ENCODE measurements at regions not wholly inside any gene's neighbourhood (a gene's known extent, or its start where the extent isn't known, plus 50 kb on each side); places are given as distances from the start of the nearest gene placed in this dataset.

DNA sequence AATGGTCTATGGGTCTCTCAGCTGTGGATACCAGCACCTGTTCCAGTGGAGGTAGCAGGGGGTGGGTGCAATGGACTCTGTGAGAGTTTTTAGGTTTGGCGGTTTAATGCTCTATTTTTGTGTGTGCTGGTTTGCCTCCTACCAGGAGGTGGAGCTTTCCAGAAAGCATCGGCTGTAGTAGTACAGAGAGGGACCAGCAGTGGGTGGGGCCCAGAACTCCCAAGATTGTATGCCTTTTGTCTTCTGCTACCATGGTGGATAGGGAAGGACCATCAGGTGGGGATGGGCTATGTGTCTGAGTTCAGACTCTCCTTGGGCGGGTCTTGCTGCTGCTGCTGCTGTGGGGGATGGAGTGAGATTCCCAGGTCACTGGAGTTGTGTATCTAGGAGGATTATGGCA lies 557.2 kb upstream of the GRID2 start:
- Histone ChIP-seq H3K27me3 (ENCODE audit: control insufficient read depth, insufficient read depth, low read length) (no peaks in the 10 kb centered on the region), H3K4me2 (ENCODE audit: extremely low read depth, insufficient read depth, low read length) (no peak overlapping the region), H3K36me3 (ENCODE audit: control insufficient read depth, insufficient read depth, low read length) (no peaks in the 10 kb centered on the region), H3K4me1 (ENCODE audit: control insufficient read depth, extremely low read depth, insufficient read depth, low read length) (no peaks in the 10 kb centered on the region), H3K9me3 (ENCODE audit: control insufficient read depth, insufficient read depth, low read depth, low read length) (no peaks in the 10 kb centered on the region), H3K9ac (ENCODE audit: insufficient read depth, low read length) (no peak overlapping the region), H3K27ac (ENCODE audit: insufficient read depth, low read length) (no peak overlapping the region), H3K79me2 (ENCODE audit: control insufficient read depth, insufficient read depth, low read length) (no peaks in the 10 kb centered on the region), H2AFZ (ENCODE audit: low read length) (no peak overlapping the region), H4K20me1 (ENCODE audit: control insufficient read depth, extremely low read depth, insufficient read depth, low read length) (no peaks in the 10 kb centered on the region), H3K4me3 (replicated peaks in 1 of 4; ENCODE audit: control extremely low read depth in 1 of 4, insufficient read depth in 1 of 4, low read depth in 3 of 4, low read length in 4 of 4) (no peak overlapping the region)
- no peak for DNase-seq (ENCODE audit: low read depth in 2 of 2)
- TF ChIP-seq, protein P1, sequence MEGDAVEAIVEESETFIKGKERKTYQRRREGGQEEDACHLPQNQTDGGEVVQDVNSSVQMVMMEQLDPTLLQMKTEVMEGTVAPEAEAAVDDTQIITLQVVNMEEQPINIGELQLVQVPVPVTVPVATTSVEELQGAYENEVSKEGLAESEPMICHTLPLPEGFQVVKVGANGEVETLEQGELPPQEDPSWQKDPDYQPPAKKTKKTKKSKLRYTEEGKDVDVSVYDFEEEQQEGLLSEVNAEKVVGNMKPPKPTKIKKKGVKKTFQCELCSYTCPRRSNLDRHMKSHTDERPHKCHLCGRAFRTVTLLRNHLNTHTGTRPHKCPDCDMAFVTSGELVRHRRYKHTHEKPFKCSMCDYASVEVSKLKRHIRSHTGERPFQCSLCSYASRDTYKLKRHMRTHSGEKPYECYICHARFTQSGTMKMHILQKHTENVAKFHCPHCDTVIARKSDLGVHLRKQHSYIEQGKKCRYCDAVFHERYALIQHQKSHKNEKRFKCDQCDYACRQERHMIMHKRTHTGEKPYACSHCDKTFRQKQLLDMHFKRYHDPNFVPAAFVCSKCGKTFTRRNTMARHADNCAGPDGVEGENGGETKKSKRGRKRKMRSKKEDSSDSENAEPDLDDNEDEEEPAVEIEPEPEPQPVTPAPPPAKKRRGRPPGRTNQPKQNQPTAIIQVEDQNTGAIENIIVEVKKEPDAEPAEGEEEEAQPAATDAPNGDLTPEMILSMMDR (conservative IDR thresholded peaks at IDR 0.05 in 1 of 2, IDR thresholded peaks at IDR 0.05 in 1 of 2; ENCODE audit: low read depth in 1 of 2, low read length in 2 of 2) = no peak
- no peak for TF ChIP-seq EZH2 (IDR thresholded peaks at IDR 0.05; ENCODE audit: low read length, missing control alignments)

DNA sequence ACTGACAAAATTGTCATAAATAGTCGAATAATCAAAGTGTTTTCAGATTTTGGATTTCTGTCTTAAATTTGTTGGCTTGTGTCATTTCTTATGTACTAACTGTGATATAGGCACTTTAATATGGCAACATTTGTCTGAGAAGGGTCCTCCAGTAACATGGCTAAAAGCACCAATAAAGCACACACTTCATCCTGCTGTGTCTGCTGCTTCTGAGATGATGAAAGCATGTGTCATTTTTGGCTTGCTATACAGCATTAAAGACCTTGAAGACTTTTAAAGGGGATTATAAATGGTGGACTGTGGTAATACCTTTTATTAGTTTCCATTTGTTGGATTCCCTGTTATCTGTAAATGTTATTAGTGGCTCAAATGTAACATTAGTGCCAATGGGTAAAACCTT lies 551.8 kb upstream of the GRID2 start:
- H3K27me3 ChIP-seq (ENCODE audit: control insufficient read depth, insufficient read depth, low read length) = no peaks in the 10 kb centered on the region
- no peak overlapping the region for H3K27ac ChIP-seq (ENCODE audit: insufficient read depth, low read length)
- no peaks in the 10 kb centered on the region for H3K36me3 ChIP-seq (ENCODE audit: control insufficient read depth, insufficient read depth, low read length)
- H3K4me1 ChIP-seq (ENCODE audit: control insufficient read depth, extremely low read depth, insufficient read depth, low read length) = no peaks in the 10 kb centered on the region
- no peaks in the 10 kb centered on the region for H4K20me1 ChIP-seq (ENCODE audit: control insufficient read depth, extremely low read depth, insufficient read depth, low read length)
- H2AFZ ChIP-seq (ENCODE audit: low read length) = no peak overlapping the region
- TF ChIP-seq, protein P1 (conservative IDR thresholded peaks at IDR 0.05 in 1 of 2, IDR thresholded peaks at IDR 0.05 in 1 of 2; ENCODE audit: low read depth in 1 of 2, low read length in 2 of 2) = no peak
- no peak for TF ChIP-seq EZH2 (IDR thresholded peaks at IDR 0.05; ENCODE audit: low read length, missing control alignments)
- no peak overlapping the region for H3K4me2 ChIP-seq (ENCODE audit: extremely low read depth, insufficient read depth, low read length)
- H3K79me2 ChIP-seq (ENCODE audit: control insufficient read depth, insufficient read depth, low read length) = no peaks in the 10 kb centered on the region
- no peak overlapping the region for H3K9ac ChIP-seq (ENCODE audit: insufficient read depth, low read length)
- no peak overlapping the region for H3K4me3 ChIP-seq (replicated peaks in 1 of 4; ENCODE audit: control extremely low read depth in 1 of 4, insufficient read depth in 1 of 4, low read depth in 3 of 4, low read length in 4 of 4)
- no peaks in the 10 kb centered on the region for H3K9me3 ChIP-seq (ENCODE audit: control insufficient read depth, insufficient read depth, low read depth, low read length)
- DNase-seq (ENCODE audit: low read depth in 2 of 2) = no peak

DNA sequence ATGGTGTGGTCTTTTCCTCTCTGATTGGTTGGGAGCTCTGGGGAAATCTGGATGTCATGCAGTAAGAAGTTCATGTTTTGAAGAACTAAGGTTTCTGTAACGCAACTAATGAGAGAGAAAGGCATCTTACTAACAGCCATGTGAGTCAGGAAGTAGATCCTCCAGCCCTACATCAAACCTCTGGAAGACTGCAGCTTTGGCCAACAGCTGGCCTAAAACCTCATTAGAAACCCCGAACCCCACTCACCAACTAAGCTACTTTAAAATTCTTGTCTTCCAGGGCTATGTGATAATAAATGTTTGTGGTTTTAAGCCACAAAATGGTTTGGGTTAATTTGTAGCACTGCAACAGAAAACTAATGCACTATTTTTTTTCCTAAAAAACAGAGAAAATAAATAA lies 549.0 kb upstream of the GRID2 start:
- H3K9me3 ChIP-seq (ENCODE audit: control insufficient read depth, insufficient read depth, low read depth, low read length) = no peaks in the 10 kb centered on the region
- H2AFZ ChIP-seq (ENCODE audit: low read length) = no peak overlapping the region
- H3K9ac ChIP-seq (ENCODE audit: insufficient read depth, low read length) = no peak overlapping the region
- no peaks in the 10 kb centered on the region for H3K27me3 ChIP-seq (ENCODE audit: control insufficient read depth, insufficient read depth, low read length)
- no peaks in the 10 kb centered on the region for H3K4me1 ChIP-seq (ENCODE audit: control insufficient read depth, extremely low read depth, insufficient read depth, low read length)
- TF ChIP-seq EZH2 (IDR thresholded peaks at IDR 0.05; ENCODE audit: low read length, missing control alignments) = no peak
- TF ChIP-seq, protein P1 (conservative IDR thresholded peaks at IDR 0.05 in 1 of 2, IDR thresholded peaks at IDR 0.05 in 1 of 2; ENCODE audit: low read depth in 1 of 2, low read length in 2 of 2) = no peak
- H3K27ac ChIP-seq (ENCODE audit: insufficient read depth, low read length) = no peak overlapping the region
- no peaks in the 10 kb centered on the region for H3K79me2 ChIP-seq (ENCODE audit: control insufficient read depth, insufficient read depth, low read length)
- no peak overlapping the region for H3K4me3 ChIP-seq (replicated peaks in 1 of 4; ENCODE audit: control extremely low read depth in 1 of 4, insufficient read depth in 1 of 4, low read depth in 3 of 4, low read length in 4 of 4)
- DNase-seq (ENCODE audit: low read depth in 2 of 2) = peak in 1 of 2 donors; percentile 60
- no peaks in the 10 kb centered on the region for H4K20me1 ChIP-seq (ENCODE audit: control insufficient read depth, extremely low read depth, insufficient read depth, low read length)
- no peak overlapping the region for H3K4me2 ChIP-seq (ENCODE audit: extremely low read depth, insufficient read depth, low read length)
- no peaks in the 10 kb centered on the region for H3K36me3 ChIP-seq (ENCODE audit: control insufficient read depth, insufficient read depth, low read length)
